ENCODE measurements at regions not wholly inside any gene's neighbourhood (a gene's known extent, or its start where the extent isn't known, plus 50 kb on each side); places are given as distances from the start of the nearest gene placed in this dataset.
"Not testable (repeated sequence)": the region's sequence is repeated elsewhere in the genome, so short reads cannot be mapped to it uniquely, and the experiment has no call there.

GRCh38 chr16:21507631-21508305, 91.6 kb upstream of the METTL9 start:
- TF ChIP-seq POLR2A, CTCF, EP300 (IDR thresholded peaks at IDR 0.05): not testable (repeated sequence)

Data from upper lobe of left lung (tissue), 4 donors.